ENCODE measurements at regions not wholly inside any gene's neighbourhood (a gene's known extent, or its start where the extent isn't known, plus 50 kb on each side); places are given as distances from the start of the nearest gene placed in this dataset.

DNA sequence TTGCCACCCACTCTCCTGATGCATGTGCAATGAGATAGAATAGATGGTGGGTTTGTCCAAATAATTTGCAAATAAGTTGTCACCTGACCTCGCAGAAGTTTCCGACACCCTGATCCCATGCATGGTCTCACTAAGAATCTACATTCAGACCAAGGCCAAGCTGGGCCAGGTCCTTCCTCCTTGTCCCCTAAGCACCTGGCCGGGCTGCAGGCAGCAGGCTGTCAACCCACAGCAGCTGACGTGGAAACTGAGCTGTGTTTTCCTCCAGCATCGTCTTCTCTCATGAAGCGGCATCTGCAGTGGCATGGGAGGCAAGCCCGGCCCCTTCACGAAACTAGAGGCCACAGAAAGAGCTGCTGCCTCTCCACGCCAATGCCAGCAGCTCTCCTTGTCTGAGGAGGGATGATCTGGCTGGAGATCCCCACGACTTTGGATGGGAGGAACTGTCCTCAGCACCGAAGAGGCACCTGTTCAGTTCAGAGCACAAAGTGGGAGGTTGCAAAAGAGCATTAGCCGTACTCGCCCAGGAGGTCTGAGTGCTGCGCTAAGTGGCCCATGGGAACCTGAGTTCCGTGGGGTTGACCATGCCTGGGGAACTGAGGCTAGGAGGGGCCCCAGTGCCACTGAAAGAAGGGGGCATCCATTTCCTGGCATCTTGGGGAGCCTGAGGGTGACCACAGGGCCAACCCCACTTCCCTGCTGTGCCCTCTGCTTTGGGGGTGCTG lies 110.5 kb upstream of the INSIG1 start:
- no peak for DNase-seq (ENCODE audit: low read depth)
- TF ChIP-seq, protein P1, sequence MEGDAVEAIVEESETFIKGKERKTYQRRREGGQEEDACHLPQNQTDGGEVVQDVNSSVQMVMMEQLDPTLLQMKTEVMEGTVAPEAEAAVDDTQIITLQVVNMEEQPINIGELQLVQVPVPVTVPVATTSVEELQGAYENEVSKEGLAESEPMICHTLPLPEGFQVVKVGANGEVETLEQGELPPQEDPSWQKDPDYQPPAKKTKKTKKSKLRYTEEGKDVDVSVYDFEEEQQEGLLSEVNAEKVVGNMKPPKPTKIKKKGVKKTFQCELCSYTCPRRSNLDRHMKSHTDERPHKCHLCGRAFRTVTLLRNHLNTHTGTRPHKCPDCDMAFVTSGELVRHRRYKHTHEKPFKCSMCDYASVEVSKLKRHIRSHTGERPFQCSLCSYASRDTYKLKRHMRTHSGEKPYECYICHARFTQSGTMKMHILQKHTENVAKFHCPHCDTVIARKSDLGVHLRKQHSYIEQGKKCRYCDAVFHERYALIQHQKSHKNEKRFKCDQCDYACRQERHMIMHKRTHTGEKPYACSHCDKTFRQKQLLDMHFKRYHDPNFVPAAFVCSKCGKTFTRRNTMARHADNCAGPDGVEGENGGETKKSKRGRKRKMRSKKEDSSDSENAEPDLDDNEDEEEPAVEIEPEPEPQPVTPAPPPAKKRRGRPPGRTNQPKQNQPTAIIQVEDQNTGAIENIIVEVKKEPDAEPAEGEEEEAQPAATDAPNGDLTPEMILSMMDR (IDR thresholded peaks at IDR 0.05; ENCODE audit: control insufficient read depth, insufficient read depth, low read depth, low read length, missing control alignments), result no peak

DNA sequence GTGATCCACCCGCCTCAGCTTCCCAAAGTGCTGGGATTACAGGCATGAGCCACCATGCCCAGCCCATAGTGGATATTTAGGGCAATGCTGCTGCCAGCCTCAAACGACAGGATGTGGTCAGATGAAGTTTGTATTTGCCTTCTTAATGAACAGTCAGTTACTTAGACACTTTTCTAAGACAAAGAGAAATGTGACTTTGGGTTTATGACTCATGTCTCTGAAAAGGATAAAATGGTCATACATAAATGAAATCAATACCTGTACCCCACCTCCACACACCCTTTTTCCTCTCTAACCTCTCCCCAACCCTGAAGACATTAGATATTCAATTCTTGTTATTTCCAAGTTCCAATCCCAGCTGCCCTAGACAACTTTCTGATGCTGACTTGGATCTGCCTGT lies 109.3 kb upstream of the INSIG1 start:
- H3K4me3 ChIP-seq (ENCODE audit: control insufficient read depth, low read depth, low read length), result no peak overlapping the region
- no peak for DNase-seq (ENCODE audit: low read depth)
- TF ChIP-seq, protein P1 (IDR thresholded peaks at IDR 0.05; ENCODE audit: control insufficient read depth, insufficient read depth, low read depth, low read length, missing control alignments), result no peak

More for the DNA sequence above, 110.5 kb upstream of the INSIG1 start:
- H3K4me3 ChIP-seq (ENCODE audit: control insufficient read depth, low read depth, low read length), result no peak overlapping the region

DNA sequence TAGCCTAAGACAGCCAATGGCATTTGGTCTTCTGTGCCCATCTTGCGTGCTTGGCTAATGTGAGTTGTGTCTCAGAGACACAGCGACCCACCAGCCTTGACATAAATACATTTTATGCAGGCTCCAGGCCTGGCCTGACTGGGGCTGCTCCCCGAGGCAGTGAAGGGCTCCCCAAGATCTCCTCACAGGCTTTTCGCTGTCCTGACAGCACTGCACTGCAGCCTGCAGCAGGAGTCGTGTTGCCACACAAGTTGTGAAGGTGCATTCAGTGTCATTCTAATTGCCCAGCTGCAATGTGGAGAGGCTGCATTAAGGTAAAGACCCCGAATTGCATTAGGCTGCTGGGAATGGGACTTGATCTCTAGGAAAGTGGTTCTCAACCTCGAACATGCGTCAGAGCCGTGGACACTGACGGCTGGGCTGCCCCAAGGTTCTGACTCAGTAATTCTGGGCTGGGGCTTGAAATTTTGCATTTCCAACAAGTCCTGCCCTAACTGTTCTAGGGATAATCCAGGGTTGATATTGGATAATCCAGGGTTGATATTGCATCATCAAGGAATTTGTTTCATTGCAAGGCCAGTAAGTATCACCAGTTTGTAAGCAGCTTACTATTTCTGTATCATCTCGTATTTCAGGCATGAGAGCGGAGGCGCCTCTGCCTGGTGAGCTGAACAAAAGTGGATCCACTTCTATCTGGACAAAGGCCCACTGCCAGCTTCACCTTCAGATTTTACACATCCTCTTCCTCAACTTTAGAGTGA lies 108.7 kb upstream of the INSIG1 start:
- DNase-seq (ENCODE audit: low read depth), result peak; percentile 76
- no peak overlapping the region for H3K4me3 ChIP-seq (ENCODE audit: control insufficient read depth, low read depth, low read length)
- TF ChIP-seq, protein P1 (IDR thresholded peaks at IDR 0.05; ENCODE audit: control insufficient read depth, insufficient read depth, low read depth, low read length, missing control alignments), result no peak

DNA sequence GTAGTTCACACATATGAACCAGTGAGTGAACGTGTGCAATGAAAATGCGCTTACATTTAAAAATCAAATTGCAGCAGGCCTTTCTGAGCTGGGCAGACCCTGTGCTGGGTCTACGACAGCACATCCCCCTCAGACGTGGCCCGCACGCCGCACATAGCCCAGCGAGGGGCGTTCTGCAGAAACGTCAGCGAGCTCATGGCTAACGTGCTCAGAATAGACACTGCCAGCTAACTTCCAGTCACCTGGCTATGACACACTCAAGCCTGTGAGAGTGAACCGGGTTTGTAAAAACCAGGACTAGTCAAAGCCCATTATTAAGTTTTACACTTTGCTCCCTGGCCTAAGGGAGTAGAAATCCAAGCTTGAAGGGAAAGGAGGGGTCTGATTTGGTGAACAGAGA lies 108.1 kb upstream of the INSIG1 start:
- TF ChIP-seq, protein P1 (IDR thresholded peaks at IDR 0.05; ENCODE audit: control insufficient read depth, insufficient read depth, low read depth, low read length, missing control alignments), result no peak
- H3K4me3 ChIP-seq (ENCODE audit: control insufficient read depth, low read depth, low read length), result no peak overlapping the region
- no peak for DNase-seq (ENCODE audit: low read depth)

DNA sequence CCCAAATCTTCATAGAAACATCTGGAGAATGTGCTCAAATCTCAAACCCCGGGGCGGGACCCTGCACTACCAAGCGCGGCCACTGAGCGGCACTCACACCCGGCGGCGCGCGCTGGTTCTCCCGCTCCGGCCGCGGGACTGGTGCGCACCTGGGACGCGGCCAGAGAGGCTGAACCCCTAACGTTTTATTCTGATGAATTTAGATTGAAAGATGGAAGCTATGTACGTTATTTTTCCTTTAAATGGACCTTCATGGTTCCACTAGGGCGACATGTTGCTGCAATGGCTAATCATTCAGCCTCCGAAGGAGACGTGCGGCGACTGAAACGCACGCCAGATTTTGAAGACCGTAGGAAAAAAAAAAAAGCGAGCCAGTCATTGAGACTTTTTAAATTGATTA lies 107.0 kb upstream of the INSIG1 start:
- peak overlapping the region; percentile 7; the same call in 1 of the 2 replicates for H3K4me3 ChIP-seq (ENCODE audit: control insufficient read depth, low read depth, low read length)
- no peak for DNase-seq (ENCODE audit: low read depth)

DNA sequence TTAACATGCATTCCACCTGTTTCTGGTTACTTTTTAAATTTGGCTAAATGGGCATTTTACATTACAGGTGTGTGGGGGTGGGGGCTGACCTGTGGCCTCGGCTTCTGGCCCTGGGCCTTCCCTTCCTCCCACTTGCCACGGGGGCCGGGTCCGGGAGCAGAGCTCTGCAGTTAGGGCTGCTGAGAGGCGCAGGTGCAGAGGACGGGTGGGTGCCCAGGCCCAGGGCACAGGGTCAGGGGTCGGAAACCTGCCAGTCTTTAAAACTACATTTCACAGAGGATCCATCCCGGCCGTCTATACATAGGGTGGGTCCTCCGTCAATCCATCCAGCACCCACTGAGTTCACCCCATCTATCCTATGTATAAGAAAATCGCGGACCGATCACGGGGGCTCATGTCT lies 106.5 kb upstream of the INSIG1 start:
- TF ChIP-seq, protein P1 (IDR thresholded peaks at IDR 0.05; ENCODE audit: control insufficient read depth, insufficient read depth, low read depth, low read length, missing control alignments), result no peak
- no peak overlapping the region for H3K4me3 ChIP-seq (ENCODE audit: control insufficient read depth, low read depth, low read length)
- DNase-seq (ENCODE audit: low read depth), result no peak

More for the DNA sequence above, 107.0 kb upstream of the INSIG1 start:
- TF ChIP-seq, protein P1 (IDR thresholded peaks at IDR 0.05; ENCODE audit: control insufficient read depth, insufficient read depth, low read depth, low read length, missing control alignments), result peak; percentile 84

Measured in AG09309 (cell line).